ENCODE measurements at regions not wholly inside any gene's neighbourhood (a gene's known extent, or its start where the extent isn't known, plus 50 kb on each side); places are given as distances from the start of the nearest gene placed in this dataset.

- TF ChIP-seq SUZ12 (IDR thresholded peaks at IDR 0.05; ENCODE audit: extremely low read depth, insufficient read depth, insufficient read length) (no peak), YY1 (IDR thresholded peaks at IDR 0.05; ENCODE audit: insufficient read depth, insufficient read length) (no peak)
Measured at GRCh38 chr3:194865061-194865460, 179.4 kb downstream of the FAM43A start.

All from NT2/D1 (cell line).